GM19043 (cell line): ENCODE measurements at regions not wholly inside any gene's neighbourhood (a gene's known extent, or its start where the extent isn't known, plus 50 kb on each side); places are given as distances from the start of the nearest gene placed in this dataset.
"Not testable (repeated sequence)": the region's sequence is repeated elsewhere in the genome, so short reads cannot be mapped to it uniquely, and the experiment has no call there.

ENCODE experiments used
- ATAC-seq: cut with Tn5 transposase; IDR thresholded peaks from one replicate; pipeline ENCODE4 v1.9.1; 2021; ENCODE audit warnings: low read depth; ENCODE audit not compliant: unreplicated experiment

DNA sequence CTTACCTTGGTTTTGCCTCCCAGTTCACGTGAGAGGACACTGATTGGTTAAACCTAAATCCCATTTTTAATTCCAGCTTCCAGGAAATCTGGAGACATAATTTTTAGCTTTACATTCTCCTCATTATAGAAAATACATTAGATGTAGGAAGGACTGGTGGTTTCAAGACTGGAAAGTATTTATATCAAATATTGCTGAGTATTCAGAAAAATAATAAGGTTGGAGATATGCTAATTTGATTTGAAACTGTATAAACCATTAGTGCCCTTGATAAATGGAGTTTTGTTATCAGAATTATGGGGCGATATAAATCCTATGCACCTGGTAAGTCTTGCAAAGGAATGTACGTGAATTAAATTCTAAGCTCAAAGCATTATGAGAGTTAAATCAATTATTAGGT, 218.0 kb upstream of the ADGRL4 start:
- ATAC-seq, result no peak

DNA sequence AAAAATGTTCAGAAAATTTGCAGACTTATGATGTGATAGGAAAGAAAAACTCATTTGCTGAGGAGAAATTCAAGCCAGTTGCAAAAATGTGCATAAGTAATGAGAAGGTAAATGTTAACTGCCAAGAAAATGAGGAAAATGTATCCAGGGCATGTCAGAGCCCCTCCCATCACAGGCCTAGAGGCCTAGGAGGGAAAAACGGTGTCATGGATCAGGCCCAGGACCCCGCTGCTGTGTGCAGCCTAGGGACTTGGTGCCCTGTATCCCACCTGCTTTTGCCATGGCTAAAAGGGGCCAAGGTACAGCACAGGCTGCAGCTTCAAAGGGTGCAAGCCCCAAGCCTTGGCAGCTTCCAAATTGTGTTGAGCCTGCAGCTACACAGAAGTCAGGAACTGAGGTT, 214.0 kb upstream of the ADGRL4 start:
- no peak for ATAC-seq

DNA sequence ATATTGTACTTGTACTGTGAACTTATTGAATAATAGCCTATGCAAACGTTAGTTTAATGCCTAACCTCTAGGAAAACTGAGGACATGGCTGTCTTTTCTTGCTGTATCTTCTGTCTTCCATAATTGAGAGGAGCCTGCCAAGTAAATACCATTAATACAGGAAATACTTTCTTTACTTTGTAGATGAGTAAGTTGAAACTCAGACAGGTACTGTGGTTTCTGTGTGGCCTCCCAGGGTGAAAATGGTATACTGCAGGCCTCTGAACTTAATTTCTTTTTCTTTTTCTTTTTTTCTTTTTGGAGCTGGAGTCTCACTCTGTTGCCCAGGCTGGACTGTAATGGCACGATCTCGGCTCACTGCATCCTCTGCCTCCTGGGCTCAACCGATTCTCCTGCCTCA, 208.8 kb upstream of the ADGRL4 start:
- no peak for ATAC-seq

DNA sequence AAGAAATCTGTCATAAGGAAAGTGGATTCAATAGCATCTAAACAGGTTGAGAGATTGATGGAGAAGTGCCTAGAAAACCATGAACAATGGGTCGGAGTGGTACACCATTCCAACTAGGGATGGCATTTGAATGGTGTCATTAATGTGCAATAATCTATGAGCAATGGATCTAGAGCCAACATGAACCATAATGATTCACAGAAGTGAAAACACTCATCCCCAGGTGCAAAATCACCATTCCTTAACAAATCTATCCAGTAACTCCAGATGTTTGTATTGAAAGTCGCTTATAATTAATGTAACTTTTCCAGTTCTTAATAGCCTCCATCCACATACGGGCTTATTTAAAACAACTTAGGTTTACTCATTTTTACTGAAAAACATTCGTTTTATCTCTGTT, 201.3 kb upstream of the ADGRL4 start:
- no peak for ATAC-seq

DNA sequence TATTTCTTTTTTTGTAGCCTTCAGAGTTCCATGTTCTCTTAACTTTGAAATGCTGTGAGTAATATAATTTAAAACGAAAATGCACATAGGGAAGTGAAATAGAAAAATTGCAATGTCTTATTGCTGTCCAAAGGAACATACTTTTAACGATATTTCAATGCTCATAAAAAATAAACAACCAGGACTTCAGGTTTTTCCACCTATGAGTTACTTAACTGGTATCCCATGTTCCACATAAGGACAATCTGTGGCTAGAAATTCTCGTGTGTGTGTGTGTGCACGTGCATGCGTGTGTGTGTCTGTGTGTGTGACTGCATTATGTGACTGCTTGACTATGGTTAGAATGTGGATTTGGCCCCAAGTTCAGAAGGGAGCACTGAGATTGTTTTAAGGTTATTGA, 200.8 kb upstream of the ADGRL4 start:
- no peak for ATAC-seq

DNA sequence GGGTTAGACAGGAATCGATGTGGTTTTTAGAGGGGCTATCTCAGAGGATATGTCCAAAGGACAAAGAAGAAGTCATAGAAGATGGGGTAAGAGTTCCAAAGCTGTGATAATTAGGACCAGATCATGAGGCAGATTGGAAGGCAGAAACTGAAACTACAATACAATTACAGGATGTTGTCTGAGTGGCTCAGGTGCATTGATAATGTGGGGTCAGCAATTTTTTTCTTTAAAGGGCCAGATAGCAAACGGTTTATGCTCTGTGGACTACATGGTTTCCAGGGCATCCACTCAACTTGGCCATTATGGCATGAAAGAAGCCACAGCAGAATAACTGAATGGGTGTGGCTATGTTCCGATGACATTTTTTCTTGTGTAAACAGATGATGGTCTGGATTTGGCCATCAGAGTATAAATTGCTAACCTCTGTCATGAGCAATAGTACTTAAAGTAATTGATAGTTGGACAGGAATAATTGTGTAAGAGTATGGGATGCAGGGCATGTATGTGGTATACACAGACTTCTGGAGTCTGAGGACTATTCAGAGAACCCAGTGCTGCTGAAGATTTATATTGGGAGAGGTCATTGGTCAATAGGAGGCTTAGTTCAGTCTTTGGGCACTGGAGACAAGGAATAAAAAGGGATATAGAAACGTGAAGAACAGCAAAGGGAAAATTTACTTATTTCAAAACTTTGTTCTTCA, 198.4 kb upstream of the ADGRL4 start:
- no peak for ATAC-seq

DNA sequence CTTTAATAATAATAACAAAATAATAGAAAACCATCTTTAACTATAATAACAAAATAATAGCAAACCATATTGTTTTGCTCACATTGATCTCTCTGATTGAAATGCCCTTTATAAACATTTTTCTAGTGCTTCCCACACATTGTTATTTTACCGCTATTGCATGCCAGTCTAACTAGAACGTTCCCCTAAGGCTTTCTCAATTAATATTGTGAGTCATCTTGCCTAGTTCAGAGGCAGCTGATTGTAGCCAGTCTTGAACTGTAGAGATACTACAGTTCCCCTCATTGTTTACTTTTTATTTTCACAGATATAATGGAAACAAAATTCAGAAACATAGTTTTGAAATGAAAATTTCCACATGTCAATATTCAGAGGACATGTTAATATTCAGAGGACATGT, 192.3 kb upstream of the ADGRL4 start:
- no peak for ATAC-seq

DNA sequence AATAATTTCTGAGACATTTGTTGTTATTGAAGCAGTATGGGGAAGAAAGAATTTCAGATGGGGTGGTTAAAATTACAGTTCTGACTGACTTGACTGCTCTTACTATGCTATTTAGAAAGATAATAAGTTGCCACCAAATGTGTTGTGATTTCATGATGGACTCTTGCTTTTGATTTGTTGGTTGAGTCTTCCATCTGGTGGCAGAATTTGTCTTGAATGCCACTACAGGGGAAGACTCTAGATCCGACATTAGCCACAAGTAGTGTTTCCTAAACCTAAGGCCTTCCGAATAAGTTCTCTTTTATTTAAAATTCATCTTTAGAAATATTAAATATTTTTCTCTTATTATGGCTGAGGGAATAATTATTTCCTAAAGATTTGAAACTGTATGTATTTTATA, 190.9 kb upstream of the ADGRL4 start:
- no peak for ATAC-seq

DNA sequence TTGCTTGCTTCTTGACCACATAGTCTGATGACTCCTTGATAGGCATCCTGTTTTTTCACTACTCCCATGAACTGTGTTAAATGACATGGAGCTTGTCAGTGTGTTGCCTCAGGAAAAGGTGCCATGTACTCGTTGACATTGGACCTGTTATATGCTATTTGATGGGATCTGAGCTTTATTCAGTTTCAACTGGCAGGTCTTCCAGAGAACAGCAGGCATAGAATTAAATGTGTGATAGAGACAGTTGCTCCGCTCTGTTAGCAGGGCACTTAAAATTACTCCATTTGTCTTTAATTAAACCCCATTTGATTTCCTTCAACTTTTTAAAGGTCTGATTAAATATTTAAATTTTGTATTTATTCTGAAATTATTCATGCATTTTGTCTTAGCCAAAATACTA, 189.7 kb upstream of the ADGRL4 start:
- no peak for ATAC-seq

DNA sequence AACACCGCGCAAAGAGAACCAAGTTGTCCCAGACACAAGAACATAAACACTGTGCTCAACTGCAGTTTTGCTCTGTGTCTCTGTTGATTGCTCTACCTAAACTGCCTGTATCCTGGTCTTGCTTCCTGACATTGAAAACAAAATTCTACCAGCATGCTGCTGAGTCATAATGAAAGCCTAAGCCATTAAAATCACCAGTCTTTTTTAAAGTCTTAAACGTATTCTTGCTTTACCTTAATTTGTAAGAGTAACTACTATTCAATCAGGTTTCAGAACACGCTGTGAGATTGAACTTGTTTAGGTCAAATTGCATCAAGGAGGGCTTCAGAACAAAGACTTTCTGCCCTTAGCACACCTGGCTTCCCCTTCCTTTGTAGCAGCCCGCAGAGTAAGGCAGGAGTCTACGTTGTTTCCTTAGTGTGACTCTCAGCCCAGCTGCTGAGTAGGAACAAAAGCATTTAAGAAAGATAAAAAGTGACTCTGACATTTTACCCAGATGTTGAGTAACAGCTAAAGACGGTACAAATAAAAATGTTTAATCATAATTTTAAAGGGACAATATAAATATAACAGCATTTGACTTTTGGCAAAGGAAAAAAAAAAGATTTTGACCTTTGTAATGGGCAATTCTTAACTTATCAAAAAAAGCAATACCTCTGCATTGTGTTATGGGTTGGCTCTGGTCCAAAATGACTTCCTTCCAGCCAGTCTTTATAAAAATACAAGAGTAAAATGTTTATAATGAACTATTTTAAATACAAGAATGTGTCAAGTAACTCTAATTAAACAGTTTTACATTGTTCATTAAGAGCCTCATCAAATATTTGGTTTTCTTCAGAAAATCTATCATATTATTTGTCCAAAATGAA, 186.9 kb upstream of the ADGRL4 start:
- peak; percentile 58 for ATAC-seq

DNA sequence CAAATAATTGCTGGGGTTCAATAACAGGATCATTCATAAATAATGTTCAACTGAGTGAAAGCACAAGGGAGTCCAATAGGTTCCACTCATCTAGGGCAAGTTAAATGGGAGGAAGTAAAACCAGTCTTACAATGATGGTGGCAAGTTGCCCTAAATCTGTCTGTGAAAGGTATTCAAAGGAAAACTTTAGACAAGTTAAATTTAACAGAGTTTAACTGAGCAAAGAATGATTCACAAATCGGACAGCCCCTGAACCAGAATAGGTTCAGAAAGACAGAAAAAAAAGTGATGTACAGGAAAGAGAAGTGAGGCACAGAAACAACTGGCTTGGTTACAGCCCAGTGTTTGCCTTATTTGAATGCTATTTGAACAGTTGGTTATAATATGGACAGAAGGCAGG, 183.5 kb upstream of the ADGRL4 start:
- ATAC-seq, result peak; percentile 50

DNA sequence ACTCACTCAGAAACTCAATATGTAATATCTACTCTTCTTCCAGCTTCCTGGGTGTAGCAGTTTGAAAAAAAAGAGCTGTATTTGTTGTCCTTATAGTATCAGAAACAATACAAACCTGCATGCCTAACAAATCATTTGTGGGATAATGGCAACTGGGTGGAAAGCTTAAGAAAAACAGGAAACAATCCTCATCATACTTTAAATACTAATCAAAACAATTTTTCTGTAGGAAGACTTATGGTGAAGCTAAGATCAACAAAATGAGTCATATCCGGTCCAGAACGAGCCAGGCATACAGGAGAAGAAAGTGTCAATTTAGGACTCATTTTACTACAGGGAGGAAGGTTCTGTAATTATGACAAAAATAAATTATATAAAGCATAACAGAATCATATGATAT, 181.8 kb upstream of the ADGRL4 start:
- no peak for ATAC-seq

DNA sequence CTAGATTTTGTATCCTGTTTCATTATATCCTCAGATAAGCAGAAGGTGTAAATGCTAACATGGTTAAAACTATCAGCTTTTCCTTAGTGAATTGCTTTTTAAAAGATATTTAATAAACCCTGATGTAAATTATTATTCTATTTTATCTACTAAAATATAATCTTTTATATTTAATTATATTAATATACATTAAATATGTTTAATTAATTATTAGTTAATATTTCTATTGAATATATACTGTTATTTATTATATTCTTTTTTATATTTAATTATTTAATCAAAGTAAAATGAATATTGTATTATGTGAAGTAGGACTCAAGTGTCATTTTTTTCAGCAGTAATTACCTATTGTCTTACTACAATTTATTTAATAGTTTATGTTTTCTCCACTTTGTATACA, 179.7 kb upstream of the ADGRL4 start:
- no peak for ATAC-seq

DNA sequence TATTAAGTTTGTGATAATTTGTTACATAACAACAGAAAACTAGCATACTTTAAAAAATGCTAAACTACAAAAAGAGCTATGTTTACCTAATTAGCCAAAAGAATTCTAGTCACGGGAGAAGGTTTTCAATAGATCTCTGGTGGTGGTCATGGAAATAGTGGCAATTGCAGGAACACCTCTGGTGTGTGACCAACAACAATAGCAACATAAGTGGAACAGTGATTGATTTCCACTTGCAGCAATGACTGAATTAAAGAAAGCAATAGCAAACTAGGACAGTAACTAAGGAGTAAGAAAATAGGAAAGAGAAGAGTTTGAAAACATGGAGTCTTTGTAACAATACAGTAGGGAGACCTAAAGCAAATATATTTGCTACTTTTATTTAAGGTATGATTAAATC, 171.3 kb upstream of the ADGRL4 start:
- no peak for ATAC-seq

DNA sequence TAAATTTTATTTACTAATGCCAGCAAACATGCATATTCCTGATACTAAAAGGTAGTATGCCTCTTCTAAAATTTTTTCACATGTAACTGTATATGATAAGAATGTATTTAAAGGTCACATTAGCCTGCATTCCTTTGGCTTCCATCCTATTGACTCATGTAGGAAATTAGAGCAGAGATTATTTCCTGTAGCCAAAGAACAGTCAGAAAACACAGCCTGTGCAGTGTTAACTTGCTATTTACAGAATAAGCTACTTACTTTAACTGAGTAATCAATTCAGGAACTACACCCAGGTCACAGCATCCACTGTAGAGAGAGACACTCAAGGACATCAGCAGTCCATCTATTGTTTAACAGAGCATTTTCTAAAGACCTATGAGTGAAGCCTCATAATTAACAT, 154.5 kb upstream of the ADGRL4 start:
- no peak for ATAC-seq

DNA sequence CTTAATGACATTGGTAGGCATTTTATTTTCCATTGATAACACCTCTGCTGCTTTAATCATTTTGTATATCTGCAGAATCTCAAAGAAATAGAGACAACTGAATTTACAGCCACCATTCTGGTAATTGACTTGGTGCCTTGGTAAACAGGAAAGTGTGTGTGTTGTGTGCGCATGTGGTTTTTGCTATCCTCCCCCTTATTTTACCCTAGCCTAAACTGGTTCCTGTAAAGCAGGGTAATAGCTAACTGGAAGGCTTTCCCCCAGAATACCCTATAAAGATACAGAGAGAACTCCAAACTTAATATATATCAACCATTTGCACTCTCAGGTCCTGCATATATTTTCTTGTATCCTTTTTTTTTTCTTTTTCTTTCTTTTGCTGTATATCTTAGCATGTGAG, 149.5 kb upstream of the ADGRL4 start:
- no peak for ATAC-seq

DNA sequence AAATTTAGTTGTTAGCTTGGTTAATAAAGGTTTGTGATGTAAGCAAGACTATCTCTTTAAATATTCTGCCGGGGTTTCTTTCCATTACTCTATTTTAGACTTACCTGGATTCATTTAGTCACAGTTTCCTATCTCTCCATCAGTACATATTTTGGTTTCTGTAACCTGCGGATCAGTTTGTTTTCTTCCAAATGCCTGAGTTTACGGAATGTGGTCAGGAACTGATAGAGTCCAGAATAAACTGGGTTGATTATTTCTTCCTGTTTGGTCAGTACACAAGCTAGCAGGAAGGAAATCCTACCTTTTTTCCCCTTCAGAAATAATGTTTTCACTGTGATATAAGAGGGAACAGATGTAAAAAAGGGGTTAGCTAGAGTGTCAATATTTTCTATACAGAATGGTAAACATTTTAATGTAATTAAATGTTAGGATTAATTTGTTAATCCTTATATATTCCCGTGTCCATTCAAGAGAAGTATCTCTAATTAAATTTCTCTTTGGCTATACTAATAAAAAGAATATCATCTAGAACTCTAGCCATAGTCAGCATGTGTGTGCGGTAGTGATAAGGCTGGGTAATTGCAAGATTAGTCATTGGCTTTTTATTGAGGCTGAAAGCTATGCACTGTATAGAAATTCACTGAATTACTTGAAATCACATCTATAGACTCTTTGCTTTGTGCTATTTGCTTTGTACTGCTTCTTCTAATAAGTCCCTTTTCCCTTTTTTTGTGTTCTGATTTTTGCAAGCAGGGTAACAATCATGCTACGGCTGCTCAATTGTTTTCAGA, 144.7 kb upstream of the ADGRL4 start:
- no peak for ATAC-seq

DNA sequence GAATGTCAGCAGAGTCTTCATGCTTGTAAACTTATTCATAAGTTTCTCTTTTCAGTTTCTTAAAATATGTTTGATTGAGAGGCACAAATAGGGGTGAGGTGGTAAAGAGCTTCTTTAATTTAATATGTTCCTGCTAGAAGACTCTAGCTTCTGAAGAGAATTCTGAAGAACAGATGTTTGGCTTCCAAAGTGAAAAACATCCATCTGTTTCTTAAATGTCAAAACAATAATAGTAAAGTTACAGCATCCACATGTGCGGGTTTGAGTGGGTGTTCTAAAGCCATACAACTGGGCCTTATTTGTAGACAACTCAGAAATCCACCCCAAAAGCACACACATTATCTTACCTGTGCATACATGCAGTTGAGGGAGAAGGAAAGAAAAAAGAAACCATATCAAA, 144.0 kb upstream of the ADGRL4 start:
- ATAC-seq, result no peak

DNA sequence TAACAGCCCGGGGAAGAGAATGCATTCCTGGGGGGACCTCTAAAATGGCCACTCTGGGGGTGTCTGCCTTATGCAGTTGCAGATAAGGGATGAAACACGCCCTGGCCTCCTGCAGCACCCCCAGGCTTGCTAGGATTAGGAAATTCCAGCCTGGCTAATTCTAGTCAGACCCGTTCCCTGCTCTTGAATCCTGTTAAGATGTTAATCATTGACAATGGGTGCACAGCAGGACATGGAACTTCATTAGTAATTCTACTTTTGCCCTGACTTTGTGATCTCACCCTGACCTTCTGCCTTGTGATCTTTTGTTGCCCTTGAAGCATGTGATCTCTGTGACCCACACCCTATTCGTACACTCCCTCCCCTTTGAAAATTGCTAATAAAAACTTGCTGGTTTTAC, 131.7 kb upstream of the ADGRL4 start:
- ATAC-seq, result not testable (repeated sequence)

DNA sequence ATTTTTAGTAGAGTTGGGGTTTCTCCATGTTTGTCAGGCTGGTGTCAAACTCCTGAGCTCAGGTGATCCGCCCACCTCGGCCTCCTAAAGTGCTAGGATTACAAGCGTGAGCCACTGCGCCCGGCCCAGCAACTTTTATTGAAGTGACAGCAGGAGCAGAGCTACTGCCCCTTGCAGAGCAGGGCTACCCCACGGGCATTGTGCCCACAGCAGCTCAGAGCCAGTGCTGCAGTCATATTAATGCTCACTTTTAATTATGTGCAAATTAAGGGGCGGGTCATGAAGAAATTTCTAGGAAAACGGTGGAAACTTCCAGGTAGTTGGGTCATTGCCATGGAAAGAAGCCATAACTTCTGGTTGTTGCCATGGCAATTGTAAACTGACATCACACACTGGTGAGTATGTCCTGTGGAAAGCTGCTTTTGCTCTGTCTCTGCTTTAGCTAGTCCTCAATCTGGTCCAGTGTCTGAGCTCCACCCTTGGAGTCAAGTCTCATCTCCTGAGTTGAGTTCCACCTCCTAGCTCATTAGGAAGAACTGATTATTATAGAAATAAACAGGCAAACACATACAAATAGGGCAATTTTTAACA, 127.3 kb upstream of the ADGRL4 start:
- no peak for ATAC-seq

DNA sequence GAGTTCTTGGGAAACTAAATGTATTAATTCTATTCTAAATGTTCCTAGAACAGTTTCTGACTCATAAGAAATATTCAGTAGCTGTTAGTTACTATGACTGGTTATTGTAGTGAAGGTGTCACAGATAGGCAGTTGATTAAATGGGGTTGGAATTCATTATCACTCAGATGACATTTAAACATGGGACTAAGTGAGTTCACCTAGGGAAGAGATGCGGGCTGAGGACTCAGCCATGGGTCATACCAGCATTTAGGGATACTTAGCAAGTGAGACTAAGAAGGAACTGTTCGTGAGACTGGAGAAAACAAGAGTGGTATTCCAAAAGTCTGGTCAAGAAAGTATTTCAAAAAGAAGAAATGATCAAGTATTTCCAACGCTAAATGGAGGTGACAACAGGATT, 125.1 kb upstream of the ADGRL4 start:
- no peak for ATAC-seq
